NCI-H2196 treated with DMSO at 0.1 percent for 48 hours (cell line): ENCODE measurements at regions not wholly inside any gene's neighbourhood (a gene's known extent, or its start where the extent isn't known, plus 50 kb on each side); places are given as distances from the start of the nearest gene placed in this dataset.

Experiments used
- DNase-seq: peaks from one replicate; lab custom pipeline; 2025; ENCODE audit not compliant: unreplicated experiment; lab: John Stamatoyannopoulos, UW

- DNase-seq: no peak
These were observed 95.6 kb upstream of the E2F7 start for GRCh38 chr12:77160931-77161330.

GRCh38 chr12:77153706-77154105, 88.3 kb upstream of the E2F7 start:
- DNase-seq: no peak

- DNase-seq: no peak
These were observed 87.3 kb upstream of the E2F7 start for GRCh38 chr12:77152623-77153193.

- no peak for DNase-seq
These were observed 85.7 kb upstream of the E2F7 start for GRCh38 chr12:77151030-77151429.

- DNase-seq: no peak
These were observed 68.2 kb upstream of the E2F7 start for GRCh38 chr12:77133566-77133965.

GRCh38 chr12:77131977-77132490, 66.7 kb upstream of the E2F7 start:
- DNase-seq: no peak

GRCh38 chr12:77130193-77130592, 64.8 kb upstream of the E2F7 start:
- no peak for DNase-seq

GRCh38 chr12:77124767-77125166, 59.4 kb upstream of the E2F7 start:
- DNase-seq: no peak

GRCh38 chr12:77122661-77123060, 57.3 kb upstream of the E2F7 start:
- DNase-seq: no peak

- no peak for DNase-seq
These were observed 56.9 kb upstream of the E2F7 start for GRCh38 chr12:77122236-77122635.

GRCh38 chr12:77120156-77121085, 55.1 kb upstream of the E2F7 start:
- DNase-seq: no peak

GRCh38 chr12:77118696-77119095, 53.3 kb upstream of the E2F7 start:
- DNase-seq: no peak

- DNase-seq: no peak
These were observed 50.9 kb upstream of the E2F7 start for GRCh38 chr12:77116277-77116676.

- no peak for DNase-seq
These were observed 50.1 kb upstream of the E2F7 start for GRCh38 chr12:77115471-77115870.
